Vagina (tissue), 2 donors: ENCODE measurements at regions not wholly inside any gene's neighbourhood (a gene's known extent, or its start where the extent isn't known, plus 50 kb on each side); places are given as distances from the start of the nearest gene placed in this dataset.
A peak's percentile ranks its signal among the peaks of the same experiment; 100 is the strongest.
"Not testable (repeated sequence)": the region's sequence is repeated elsewhere in the genome, so short reads cannot be mapped to it uniquely, and the experiment has no call there.

Experiments
- DNase-seq, 2 donors: peaks; one replicate each; pipeline ENCODE4 v3.0.0-alpha.2; 2017; ENCODE audit errors: extremely low spot score in 2 of 2
- H3K27ac ChIP-seq: fragments of 200-600 bp; sonication (generic); one replicate; pipeline ENCODE4 v1.5.1; 2019
- H3K27me3 ChIP-seq: fragments of 200-600 bp; sonication (generic); one replicate; pipeline ENCODE4 v1.5.1; 2019
- H3K36me3 ChIP-seq, 2 donors: fragments of 200-600 bp; sonication (generic); one replicate each; pipeline ENCODE4 v1.5.1; 2017 to 2019
- H3K4me1 ChIP-seq: fragments of 200-600 bp; sonication (generic); one replicate; pipeline ENCODE4 v1.5.1; 2019
- H3K4me3 ChIP-seq, 2 donors: fragments of 200-600 bp; sonication (generic); 1 replicate in 1 of 2; 2 replicates in 1 of 2; pipeline ENCODE4 v1.5.1; 2016 to 2019
- H3K9me3 ChIP-seq: fragments of 200-600 bp; sonication (generic); one replicate; pipeline ENCODE4 v1.5.1; 2019
- POLR2A ChIP-seq, 2 donors: fragments of 450-650 bp; IDR thresholded peaks; one replicate each; pipeline ENCODE4 v1.6.1; 2017; ENCODE audit warnings: antibody characterized with exemption in 2 of 2, mild to moderate bottlenecking in 2 of 2, moderate library complexity in 2 of 2
- POLR2AphosphoS5 ChIP-seq, 2 donors: sonication (generic); formaldehyde crosslinking; IDR thresholded peaks; one replicate each; pipeline ENCODE4 v1.9.0; 2017; ENCODE audit warnings: antibody characterized with exemption in 2 of 2, mild to moderate bottlenecking in 2 of 2, low read depth in 1 of 2; ENCODE audit not compliant: insufficient read depth in 1 of 2
- intact Hi-C: fragments of 100-400 bp; cut with DNase I; formaldehyde crosslinking; loops from one replicate; pipeline ENCODE4 v1.15.1; 2023
- TF ChIP-seq, protein P1 (sequence below), 3 experiments: fragments of 450-650 bp in 2 of 3; fragments of 200-600 bp in 1 of 3; sonication (generic) in 1 of 3; IDR thresholded peaks; one replicate each; pipeline ENCODE4 v1.5.1; 2017 to 2019; ENCODE audit warnings: antibody characterized with exemption in 3 of 3, mild to moderate bottlenecking in 2 of 3, moderate library complexity in 2 of 3

DNA sequence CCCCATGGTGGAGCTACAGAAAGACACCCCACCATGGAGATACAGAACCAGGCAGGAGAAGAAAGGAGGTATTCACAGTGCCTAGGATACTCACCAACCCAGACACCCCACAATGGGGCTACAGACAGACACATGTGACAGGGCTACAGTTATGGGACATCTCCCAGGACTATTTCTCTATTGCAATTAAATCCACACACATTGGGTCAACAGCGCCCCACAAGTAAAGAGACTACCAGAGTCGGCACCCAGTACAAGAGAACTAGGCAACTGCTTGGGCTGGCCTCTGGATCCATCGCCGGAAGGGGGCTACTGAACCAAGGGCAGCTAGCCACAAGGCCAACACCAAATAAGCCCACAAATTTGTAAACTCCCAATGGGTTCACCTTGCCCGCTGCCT, 310.1 kb upstream of the NCKAP5 start:
- H3K27ac ChIP-seq, result no peak overlapping the region
- H3K27me3 ChIP-seq, result no peaks in the 10 kb centered on the region
- no peak for TF ChIP-seq POLR2AphosphoS5 (IDR thresholded peaks at IDR 0.05; ENCODE audit: insufficient read depth in 1 of 2, low read depth in 1 of 2)
- TF ChIP-seq POLR2A (IDR thresholded peaks at IDR 0.05), result no peak
- TF ChIP-seq, protein P1, sequence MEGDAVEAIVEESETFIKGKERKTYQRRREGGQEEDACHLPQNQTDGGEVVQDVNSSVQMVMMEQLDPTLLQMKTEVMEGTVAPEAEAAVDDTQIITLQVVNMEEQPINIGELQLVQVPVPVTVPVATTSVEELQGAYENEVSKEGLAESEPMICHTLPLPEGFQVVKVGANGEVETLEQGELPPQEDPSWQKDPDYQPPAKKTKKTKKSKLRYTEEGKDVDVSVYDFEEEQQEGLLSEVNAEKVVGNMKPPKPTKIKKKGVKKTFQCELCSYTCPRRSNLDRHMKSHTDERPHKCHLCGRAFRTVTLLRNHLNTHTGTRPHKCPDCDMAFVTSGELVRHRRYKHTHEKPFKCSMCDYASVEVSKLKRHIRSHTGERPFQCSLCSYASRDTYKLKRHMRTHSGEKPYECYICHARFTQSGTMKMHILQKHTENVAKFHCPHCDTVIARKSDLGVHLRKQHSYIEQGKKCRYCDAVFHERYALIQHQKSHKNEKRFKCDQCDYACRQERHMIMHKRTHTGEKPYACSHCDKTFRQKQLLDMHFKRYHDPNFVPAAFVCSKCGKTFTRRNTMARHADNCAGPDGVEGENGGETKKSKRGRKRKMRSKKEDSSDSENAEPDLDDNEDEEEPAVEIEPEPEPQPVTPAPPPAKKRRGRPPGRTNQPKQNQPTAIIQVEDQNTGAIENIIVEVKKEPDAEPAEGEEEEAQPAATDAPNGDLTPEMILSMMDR (IDR thresholded peaks at IDR 0.05), result no peak
- DNase-seq, result no peak
- H3K4me3 ChIP-seq, result no peak overlapping the region
- no peaks in the 10 kb centered on the region for H3K36me3 ChIP-seq
- intact Hi-C loops, result no loop called here
- no peaks in the 10 kb centered on the region for H3K9me3 ChIP-seq
- no peaks in the 10 kb centered on the region for H3K4me1 ChIP-seq

DNA sequence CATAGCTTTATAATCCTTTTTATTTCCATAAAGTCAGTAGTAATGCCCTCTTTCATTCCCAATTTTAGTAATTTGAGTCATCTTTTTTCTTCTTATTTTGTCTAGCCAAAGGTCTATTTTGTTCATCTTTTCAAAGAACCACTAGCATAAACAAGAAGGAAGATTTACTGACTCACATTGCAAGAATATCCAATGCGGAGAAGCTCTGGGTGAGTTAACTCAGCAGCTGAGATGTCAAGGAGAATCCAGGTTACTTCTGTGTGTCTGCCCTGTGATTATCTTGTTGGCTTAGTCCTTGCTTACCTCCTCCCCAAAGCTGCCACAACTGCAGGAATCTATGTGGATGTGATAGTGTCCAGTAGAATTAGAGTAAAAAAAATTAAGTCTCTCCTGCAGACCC, 311.4 kb upstream of the NCKAP5 start:
- Histone ChIP-seq H3K36me3 (no peaks in the 10 kb centered on the region), H3K9me3 (no peaks in the 10 kb centered on the region), H3K27me3 (no peaks in the 10 kb centered on the region), H3K27ac (no peak overlapping the region), H3K4me1 (no peaks in the 10 kb centered on the region), H3K4me3 (no peak overlapping the region)
- no peak for DNase-seq
- TF ChIP-seq POLR2AphosphoS5 (IDR thresholded peaks at IDR 0.05; ENCODE audit: insufficient read depth in 1 of 2, low read depth in 1 of 2) (no peak), POLR2A (IDR thresholded peaks at IDR 0.05) (no peak)
- TF ChIP-seq, protein P1 (IDR thresholded peaks at IDR 0.05), result no peak
- intact Hi-C loops, result no loop called here

GRCh38 chr2:133882159-133882558, 313.9 kb upstream of the NCKAP5 start:
- H3K36me3 ChIP-seq, intact Hi-C loops, H3K4me3 ChIP-seq, DNase-seq, H3K27ac ChIP-seq, H3K4me1 ChIP-seq, H3K9me3 ChIP-seq, H3K27me3 ChIP-seq: not testable (repeated sequence)

- no peaks in the 10 kb centered on the region for H3K9me3 ChIP-seq
- no peak overlapping the region for H3K4me3 ChIP-seq
- H3K4me1 ChIP-seq, result peaks cover 8% of the 10 kb centered on the region
- intact Hi-C loops, result no loop called here
- no peak overlapping the region for H3K27ac ChIP-seq
- no peaks in the 10 kb centered on the region for H3K27me3 ChIP-seq
- DNase-seq, result no peak
- no peaks in the 10 kb centered on the region for H3K36me3 ChIP-seq
- TF ChIP-seq POLR2A (IDR thresholded peaks at IDR 0.05) (no peak), POLR2AphosphoS5 (IDR thresholded peaks at IDR 0.05; ENCODE audit: insufficient read depth in 1 of 2, low read depth in 1 of 2) (no peak)
- TF ChIP-seq, protein P1 (IDR thresholded peaks at IDR 0.05), result no peak
Observed at GRCh38 chr2:133884739-133885381, 316.6 kb upstream of the NCKAP5 start.

- DNase-seq, result peak in 1 of 2 donors; percentile 40
- Histone ChIP-seq H3K4me1 (peaks cover 8% of the 10 kb centered on the region), H3K36me3 (no peaks in the 10 kb centered on the region), H3K4me3 (no peak overlapping the region), H3K27ac (no peak overlapping the region), H3K9me3 (no peaks in the 10 kb centered on the region), H3K27me3 (no peaks in the 10 kb centered on the region)
- TF ChIP-seq POLR2A (IDR thresholded peaks at IDR 0.05), result no peak
- TF ChIP-seq, protein P1 (IDR thresholded peaks at IDR 0.05), result no peak
- no peak for TF ChIP-seq POLR2AphosphoS5 (IDR thresholded peaks at IDR 0.05; ENCODE audit: insufficient read depth in 1 of 2, low read depth in 1 of 2)
- intact Hi-C loops, result no loop called here
Observed at GRCh38 chr2:133885847-133886246, 317.6 kb upstream of the NCKAP5 start.
